ENCODE measurements at regions not wholly inside any gene's neighbourhood (a gene's known extent, or its start where the extent isn't known, plus 50 kb on each side); places are given as distances from the start of the nearest gene placed in this dataset.
"Not testable (repeated sequence)": the region's sequence is repeated elsewhere in the genome, so short reads cannot be mapped to it uniquely, and the experiment has no call there.

DNA sequence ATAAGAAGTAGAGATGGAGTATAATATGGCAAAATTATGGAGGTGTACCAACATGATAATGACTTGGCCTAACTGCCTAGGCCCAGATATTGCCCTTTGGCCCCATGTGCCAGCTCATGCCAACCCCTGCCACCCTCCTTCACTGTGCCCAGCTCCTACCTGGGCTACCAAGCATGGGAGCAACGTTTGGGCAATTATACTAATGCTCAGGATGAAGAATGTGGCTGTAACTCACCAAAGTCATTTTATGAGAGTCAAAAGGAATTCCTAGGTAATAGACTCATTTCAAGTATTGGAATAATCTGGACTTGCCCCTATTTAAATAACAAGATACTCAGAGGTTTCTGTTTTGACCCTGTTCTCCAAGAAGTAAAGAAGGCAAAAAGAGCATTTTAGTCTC lies 240.2 kb upstream of the IL12A start:
- DNase-seq, result no peak

DNA sequence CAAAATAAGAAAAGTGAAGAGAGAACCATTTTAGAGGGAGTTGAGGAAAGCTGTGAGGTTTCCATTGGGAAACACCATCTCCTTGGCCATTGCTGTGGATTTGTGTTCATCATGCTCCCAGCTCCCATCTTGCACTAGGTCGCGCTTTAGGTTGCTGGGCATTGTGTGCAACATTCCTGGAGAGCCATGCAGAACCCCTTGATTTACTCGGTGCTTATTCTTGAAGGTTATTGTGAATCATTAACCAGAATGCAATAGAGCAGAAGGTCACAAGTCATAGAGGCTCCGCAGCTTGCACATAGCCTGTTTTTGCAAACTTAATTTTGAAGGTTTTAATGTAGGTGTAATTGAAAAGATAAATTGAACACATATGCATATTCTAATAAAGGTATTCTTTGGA lies 239.2 kb upstream of the IL12A start:
- DNase-seq, result no peak

DNA sequence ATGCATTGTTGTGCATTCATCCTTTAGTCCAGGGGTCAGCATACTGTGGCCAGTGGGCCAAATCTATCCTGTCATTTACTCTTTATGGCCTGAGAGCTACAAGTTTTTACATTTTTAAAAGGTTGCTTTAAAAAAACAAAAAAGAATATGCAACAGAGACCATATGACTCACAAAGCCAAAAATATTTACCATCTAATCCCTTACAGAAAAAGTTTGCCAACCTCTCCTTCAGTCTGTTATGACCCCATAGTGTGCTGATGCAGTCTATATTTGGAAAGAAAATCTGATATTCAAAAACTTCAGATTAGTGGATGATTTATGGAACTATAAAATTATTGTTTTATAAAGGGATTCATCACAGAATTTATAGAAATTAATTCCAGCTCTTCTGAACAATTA lies 237.5 kb upstream of the IL12A start:
- DNase-seq, result no peak

DNA sequence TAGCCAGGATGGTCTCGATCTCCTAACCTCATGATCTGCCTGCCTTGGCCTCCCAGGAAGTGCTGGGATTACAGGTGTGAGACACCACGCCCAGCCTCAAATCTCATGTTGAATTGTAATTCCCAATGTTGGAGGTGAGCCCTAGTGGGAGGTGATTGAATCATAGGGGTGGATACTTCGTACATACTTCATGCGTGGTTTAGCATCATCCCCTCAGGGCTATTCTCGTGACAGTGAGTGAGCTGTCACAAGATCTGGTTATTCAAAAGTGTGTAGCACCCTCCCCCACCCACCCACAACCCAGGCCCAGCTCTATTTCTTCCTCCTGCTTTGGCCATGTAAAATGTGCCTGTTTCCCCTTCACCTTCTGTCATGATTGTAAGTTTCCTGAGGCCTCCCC lies 236.9 kb upstream of the IL12A start:
- DNase-seq, result no peak

DNA sequence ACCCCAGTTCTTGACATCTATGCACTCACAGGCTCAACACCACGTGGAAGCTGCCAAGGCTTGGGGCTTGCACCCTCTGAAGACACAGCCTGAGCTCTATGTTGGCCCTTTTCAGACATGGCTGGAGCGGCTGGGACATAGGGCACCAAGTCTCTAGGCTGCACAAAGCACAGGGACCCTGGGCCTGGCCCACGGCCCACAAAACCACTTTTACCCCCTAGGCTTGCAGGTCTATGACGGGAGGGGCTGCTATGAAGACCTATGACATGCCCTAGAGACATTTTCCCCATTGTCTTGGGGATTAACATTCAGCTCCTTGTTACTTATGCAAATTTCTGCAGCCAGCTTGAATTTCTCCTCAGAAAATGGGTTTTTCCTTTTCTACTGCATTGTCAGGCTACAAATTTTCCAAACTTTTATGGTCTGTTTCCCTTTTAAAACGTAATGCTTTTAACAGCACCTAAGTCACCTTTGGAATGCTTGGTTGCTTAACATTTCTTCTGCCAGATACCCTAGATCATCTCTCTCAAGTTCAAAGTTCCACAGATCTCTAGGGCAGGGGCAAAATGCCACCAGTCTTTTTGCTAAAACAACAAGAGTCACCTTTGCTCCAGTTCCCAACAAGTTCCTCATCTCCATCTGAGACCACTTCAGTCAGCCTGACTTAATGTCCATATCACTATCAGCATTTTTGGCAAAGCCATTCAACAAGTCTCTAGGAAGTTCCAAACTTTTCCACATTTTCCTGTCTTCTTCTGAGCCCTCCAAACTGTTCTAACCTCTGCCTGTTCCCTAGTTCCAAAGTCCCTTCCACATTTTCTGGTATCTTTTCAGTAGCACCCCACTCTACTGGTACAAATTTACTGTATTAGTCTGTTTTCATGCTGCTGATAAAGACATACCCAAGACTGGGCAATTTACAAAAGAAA lies 232.1 kb upstream of the IL12A start:
- not testable (repeated sequence) for DNase-seq

DNA sequence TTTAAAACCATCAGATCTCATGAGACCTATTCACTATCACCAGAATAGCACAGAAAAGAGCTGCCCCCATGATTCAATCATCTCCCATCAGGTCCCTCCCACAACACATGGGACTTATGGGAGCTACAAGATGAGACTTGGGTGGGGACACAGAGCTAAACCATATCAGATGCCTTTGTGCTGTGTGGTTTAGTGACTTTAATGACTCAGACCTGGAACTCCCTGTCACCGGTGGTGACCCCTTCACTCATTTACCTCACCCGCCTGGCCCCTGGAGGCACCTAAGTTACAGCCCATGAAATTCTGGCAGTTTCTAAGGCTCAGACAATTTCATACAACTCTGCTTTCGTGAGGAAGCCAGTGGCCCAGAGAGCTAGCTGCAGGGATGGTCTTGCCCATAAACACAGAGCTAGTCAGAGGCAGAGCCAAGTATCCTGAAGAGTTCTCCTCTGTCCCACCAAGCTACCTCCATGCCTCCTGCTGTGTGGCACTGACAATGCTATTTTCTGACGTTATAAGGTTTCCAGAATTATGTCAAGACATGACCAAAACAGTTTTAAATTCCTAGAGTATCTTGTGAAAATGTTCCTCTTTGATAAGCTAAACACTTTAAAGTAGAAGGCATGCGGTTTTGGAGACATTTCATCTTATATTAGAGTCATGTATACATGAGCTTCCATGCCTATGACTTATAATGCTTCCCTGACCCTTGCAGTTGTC lies 231.1 kb upstream of the IL12A start:
- no peak for DNase-seq

DNA sequence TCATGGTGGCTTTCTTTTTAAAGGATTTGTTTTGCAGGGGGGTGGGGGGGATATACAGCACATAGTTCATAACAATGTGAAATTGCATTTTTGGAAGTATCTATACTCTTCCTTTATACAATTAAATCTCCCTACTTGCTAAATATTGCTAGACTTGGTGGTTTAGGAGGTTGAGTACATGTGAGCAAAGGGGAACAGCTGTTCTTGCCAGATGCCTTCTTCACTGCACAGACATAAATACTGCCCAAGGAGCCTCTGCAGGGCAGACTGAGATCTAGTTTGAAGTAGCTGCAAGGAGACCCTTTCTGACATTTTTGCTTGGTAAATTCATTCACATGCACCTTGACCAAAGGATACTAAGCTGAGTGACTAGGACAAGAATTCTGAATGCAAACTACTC lies 228.6 kb upstream of the IL12A start:
- DNase-seq, result no peak

DNA sequence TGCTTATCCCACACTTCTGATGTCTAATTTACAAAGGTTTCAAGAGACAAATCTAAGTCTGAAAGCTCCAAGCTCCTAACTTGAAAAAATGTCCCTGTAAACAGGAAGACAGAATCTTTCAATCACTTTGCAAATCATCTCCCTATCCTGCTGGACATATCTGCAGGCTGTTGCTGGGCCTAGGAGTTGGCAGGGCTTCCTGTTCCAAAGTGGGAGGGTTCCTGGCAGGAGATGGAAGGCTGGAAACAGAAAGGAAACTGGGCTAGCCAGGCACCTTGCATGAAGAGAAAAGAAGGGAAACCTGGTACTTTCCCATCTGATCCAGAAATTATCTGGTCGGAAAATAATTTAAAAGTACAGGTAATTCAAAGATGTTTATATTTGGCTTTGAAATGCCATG lies 227.3 kb upstream of the IL12A start:
- DNase-seq, result no peak

DNA sequence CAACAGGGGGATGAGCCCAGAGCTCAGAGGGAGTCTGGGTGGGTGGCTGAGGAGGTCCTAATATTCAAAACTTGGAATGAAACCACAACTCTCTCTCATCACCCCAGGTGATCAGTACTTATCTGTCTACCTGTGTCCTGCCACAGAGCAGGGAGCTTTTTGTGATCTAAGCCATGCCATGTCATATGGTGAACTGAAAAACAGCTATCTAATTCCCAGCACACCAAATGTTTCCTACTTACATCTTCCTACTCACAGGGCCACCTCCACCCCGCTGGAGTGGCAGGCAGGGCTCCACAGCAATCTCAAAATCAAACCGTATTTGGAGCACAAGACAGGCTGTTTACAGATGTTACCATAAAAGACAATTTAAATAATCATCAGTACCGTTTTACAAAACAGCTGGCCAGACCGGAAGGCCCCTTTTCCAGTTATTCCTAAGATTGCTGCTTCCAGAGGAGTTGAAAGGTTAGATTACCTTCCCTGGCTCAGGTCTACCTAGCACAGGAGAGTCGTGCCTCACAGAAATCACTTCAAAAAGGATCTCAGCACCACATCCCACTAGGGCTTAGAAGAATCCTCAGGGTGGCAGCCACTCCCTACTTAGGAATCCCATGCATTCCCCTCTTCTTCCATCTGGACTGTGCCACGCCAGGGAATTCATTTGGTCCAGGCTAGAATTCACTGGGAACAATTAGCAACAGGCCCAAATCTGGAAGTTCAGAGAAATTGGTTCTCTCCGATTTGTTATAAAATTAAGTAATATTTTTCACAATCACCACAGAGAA lies 226.6 kb upstream of the IL12A start:
- DNase-seq, result no peak

DNA sequence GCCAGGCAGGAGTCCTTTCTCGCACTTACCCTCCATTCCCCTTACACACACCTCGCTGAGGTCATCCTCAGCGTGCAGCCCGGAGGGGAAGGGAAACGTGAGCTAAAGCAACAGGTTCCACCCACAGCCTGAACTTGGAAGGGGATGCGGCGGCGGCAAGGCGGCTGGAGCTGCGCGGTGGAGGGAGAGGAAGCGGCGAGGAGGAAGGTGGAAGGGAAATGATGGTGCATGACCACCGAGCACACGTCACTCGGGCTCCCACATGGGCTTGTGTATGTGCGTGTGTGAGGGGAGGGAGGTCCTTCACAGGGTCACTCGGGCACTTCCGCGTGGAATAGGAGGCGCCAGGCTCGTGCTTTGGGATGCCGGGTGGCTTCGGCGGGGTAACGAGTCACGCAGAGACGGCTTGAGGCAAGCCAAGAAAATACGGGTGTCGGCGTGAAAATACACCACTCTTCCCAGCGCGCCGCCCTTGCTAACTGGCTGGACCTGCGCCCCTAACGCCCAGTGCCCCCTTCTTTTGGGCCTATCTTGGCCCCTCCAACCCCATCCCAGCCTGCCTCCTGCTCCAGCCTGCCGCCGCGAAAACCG lies 225.5 kb upstream of the IL12A start:
- peak; percentile 39 for DNase-seq

DNA sequence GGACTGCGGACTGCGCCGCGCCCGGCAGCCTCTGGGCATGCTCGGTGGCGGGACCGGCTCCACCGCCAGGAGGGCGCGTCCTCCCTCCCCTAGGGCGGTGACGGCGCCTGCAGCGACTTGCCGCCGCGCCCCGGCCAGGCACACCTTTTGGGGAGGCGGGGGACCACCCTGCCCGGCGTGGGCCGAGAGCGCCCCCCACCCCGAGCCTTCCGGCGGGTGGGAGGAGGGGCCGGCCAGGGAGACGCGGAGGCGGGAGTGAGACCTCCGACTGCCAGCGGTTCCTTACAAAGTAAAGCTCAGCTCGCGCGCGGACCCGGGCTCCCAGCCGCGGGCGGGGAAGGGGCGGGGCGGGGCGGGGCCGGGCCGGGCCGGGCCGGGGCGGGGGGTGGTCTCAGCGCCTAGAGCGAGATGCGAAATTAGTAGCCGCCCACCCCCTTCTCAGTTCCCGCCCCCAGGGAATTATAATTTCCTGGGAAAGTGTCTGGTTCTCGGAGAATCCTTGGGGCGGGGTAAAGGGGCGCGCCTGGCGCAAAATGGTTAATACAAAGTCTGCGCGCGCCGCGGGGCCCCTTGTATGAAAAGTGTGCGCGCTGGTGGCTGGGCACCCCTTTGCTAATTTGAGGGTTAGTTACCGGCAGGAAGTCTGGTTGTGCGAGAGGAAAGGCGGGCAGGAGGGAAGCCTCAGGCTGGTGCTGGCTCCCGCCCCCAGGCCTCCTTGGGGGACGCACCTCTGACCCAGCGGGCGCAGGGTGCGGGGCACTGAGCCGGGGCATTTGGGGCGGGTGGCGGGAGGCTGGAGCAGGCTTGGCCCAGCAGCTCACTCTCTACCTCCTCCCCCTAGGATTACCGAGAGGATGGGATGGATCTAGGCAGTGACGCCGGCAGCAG lies 224.8 kb upstream of the IL12A start:
- peak; percentile 94 for DNase-seq

DNA sequence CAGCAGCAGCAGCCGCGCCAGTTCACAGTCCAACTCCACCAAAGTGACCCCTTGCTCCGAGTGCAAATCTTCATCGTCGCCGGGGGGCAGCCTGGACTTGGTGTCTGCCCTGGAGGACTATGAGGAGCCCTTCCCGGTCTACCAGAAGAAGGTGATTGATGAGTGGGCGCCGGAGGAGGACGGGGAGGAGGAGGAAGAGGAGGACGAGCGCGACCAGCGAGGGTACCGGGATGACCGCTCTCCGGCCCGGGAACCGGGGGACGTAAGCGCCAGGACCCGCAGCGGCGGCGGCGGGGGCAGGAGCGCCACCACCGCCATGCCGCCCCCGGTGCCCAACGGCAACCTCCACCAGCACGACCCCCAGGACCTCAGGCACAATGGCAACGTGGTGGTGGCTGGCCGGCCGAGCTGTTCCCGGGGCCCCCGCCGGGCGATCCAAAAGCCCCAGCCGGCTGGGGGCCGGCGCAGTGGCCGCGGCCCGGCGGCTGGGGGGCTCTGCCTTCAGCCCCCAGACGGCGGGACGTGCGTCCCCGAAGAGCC lies 224.1 kb upstream of the IL12A start:
- no peak for DNase-seq

DNA sequence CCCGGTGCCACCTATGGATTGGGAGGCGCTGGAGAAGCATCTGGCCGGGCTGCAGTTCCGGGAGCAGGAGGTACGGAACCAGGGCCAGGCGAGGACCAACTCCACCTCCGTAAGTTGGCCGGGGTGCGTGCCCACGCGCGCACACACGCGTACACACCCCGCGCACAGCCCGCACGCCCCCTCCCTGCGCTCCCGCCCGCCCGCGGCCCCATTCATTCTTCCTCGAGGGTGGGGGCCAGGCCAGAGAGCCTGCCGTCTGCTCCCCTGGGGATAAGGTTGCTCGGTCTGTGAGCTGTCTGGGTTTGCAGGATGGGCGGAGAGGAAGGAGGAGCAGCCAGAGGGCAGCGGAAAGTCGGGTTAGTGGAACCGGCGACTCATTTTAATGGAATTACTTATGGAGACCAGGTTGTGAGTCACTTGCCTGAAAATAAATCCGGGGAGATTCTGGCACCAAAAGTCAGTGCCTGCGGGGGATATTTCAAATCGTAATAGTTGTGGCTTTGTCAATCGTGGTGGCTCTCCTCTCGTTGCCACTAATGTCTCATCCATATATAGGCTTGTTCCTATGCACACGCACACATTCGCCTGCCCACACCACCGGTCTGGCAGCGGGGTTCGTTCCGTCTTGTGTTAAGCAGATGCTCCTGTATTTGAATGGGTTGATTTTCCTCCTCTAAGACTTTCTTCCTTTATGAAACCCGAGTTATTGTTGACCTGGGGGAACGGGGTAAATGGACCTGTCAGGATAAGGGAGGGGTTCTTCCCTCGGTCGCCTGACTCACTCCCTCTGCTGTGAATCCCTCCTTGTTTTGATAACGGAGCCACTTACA lies 223.4 kb upstream of the IL12A start:
- DNase-seq, result peak; percentile 53

DNA sequence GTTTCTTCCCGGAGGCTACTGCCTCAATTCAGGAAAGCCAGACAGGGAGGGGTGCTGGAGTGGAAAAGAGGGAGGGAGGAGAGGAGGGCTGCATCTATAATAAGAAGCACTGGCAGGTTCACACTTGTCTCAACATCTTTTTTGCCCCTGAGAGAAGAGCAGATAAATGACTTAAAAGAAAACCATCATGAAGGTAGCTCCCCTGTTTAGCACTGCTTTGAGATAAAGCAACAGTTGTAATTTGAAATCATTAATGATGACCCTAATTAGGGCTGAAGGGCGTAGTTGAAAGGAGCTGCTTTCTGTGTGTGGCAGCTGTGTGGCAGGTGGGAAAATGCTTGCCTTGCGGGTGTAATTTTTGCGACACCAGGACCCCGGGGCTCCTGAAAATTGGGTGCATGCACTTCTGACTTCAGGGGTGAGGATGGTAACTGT lies 222.8 kb upstream of the IL12A start:
- DNase-seq, result peak; percentile 40

DNA sequence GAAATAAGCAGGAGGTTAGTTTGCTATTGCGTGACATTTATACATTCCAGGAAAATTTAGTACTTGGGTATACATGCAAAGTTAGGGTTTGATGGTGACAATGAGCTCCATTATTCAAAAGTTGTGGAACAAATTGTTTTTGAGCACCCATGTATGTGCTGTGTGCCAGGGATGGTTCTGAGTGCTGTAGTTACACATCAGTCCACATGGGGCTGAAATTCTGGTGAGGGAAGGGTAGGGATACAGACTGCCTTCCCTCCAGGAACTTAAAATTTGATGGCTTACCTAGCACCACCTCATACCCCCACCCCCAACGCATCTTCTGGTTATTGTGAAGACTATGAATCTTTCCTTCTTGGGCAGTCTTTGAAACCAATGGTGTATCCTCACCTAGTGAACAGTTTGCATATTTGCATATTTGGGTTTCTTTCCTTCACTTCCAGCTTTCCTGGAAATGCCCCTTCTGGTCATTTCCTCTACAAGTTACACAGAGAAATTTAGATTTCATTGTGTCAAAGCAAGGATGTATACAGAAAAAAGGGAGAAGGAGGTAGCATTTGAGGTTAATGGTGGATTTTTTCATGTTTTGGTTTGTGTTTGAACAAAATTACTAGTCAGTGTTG lies 222.0 kb upstream of the IL12A start:
- peak; percentile 29 for DNase-seq

DNA sequence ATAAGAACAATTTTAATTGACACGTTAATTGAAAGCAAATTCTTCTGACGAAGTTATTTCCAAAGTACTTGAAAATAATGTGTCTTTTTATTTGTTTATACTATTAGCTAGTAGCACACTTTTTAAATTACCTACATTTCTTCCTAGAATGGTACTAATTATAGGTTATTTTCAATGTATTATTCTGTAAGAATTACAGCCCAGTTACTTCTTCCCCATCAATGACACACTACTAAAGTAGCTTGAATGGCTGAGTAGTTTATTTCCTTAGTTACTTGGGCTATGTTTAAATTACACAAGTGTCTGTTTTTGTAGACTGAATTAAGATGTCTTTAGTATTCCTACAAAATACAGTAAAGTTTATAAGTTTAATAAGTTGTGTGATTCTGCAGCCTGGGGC lies 217.6 kb upstream of the IL12A start:
- DNase-seq, result no peak

DNA sequence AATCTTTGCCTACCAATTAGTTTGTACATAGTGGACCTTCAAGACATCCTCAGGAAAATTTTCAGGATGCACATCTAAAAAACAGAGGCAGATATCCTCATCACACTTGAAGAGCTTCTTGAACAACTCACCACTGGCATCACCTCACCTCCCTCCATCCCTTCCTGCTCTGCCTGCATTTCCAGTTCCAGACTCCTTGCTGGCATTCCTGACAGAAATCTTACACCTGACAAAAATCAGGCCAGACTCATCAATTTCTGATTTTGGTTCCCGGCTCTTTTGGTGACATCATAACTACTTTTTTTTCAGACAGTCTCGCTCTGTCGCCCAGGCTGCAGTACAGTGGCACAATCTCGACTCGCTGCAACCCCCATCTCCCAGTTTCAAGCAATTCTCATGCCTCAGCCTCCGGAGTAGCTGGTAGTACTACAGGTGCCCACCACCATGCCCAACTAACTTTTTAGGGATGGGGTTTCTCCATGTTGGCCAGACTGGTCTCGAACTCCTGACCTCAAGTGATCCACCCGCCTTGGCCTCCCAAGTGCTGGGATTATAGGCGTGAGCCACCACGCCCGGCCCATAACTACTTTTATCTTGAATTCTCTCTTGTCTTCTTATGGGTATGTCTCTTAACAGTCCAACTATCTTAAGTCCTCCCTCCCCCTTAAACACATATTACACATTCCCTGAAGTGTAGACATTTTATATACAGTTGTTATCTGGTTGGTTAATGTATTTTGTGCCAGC lies 216.6 kb upstream of the IL12A start:
- no peak for DNase-seq

DNA sequence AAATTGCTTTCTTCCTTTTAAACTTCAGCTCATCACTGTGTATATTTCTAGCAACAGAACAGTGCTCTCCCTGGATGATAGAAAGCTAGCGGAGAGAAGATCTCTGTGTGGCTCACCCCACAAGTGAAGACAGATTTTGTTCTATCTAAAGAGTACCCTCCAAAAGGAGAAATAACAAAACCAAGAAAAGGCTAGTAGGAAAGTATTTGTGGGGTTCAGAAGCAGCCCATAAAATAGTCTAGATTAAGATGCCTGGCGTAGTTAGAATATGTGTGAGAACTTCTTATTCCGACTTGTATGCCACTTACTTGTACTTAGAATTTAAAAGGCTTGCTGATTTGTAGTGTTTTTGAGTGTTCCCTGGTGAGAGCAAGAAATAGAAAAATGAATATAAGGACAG lies 214.9 kb upstream of the IL12A start:
- DNase-seq, result no peak

DNA sequence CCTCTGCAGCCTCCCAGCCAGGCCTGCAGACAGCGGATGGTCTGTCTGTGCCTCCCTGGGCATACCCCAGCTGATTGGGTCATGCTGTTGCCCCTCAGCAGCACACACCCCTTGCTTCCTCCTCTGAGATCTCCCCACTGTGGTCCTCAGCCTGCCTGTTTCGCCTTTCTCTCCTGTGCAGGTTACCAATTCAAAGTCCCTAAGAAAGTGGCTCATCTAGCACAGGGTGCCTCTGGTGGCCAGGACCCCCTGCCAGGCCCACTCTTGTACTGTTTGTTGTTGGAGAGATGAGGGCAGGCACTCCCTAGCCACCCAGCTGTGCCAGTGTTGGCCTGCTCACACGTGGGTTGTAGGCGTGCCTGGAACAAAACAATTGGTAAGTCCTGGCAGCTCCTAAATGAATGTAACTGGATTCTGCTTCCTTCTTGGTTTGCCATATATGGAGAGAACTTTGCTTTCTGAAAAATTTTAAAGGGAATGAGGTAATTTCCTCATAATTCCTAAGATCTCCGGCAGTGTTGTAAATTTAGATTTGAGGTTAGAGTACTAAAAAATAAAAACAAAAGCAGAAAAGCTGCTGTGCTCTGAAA lies 213.2 kb upstream of the IL12A start:
- DNase-seq, result peak; percentile 95
